HG03442 (cell line): ENCODE measurements at regions not wholly inside any gene's neighbourhood (a gene's known extent, or its start where the extent isn't known, plus 50 kb on each side); places are given as distances from the start of the nearest gene placed in this dataset.

Experiments used
- ATAC-seq: cut with Tn5 transposase; IDR thresholded peaks from one replicate; pipeline ENCODE4 v1.9.1; 2021; ENCODE audit warnings: mild to moderate bottlenecking, moderate library complexity; ENCODE audit not compliant: unreplicated experiment

GRCh38 chr14:51468523-51468922, 183.2 kb upstream of the FRMD6 start:
- no peak for ATAC-seq

DNA sequence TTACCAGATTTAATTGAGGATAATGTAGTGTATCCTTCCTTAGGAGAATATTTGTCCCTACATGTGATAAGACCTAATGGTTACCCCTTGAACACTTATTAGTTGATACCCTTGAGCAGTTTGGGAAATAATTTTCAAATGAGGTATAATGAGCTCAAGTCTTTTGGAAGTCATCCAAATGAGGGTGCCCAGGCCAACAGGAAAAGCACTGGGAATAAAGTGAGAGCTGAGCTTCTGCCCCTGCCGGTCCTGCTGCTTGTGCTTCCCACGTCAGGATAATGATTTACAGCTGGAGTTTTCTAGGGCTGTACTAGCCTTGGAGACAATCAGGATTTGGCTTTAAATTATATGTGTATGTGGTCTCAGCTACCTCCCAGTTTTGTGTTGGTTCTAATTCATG, 178.8 kb upstream of the FRMD6 start:
- no peak for ATAC-seq

- ATAC-seq = no peak
Measured at GRCh38 chr14:51473351-51473750, 178.4 kb upstream of the FRMD6 start.

GRCh38 chr14:51473808-51474565, 177.7 kb upstream of the FRMD6 start:
- ATAC-seq = no peak

DNA sequence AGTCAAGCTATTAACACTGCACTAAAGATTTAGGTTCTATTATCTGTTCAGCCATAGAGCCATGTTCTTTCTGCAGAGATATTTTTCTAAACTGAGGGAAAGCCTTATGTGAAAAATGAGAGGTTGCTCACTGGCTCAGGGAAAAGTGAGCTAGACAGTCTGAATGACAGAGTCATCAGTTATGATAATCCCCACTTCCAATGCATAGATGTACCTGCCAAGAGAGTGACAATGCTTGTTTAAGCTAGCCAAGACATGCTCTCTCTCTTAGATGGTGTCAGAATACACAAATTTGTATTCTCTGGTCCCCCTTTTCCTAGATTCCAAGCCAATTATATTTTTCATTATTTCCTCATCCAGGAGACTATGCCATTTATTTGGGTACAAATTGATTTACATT, 176.9 kb upstream of the FRMD6 start:
- no peak for ATAC-seq

DNA sequence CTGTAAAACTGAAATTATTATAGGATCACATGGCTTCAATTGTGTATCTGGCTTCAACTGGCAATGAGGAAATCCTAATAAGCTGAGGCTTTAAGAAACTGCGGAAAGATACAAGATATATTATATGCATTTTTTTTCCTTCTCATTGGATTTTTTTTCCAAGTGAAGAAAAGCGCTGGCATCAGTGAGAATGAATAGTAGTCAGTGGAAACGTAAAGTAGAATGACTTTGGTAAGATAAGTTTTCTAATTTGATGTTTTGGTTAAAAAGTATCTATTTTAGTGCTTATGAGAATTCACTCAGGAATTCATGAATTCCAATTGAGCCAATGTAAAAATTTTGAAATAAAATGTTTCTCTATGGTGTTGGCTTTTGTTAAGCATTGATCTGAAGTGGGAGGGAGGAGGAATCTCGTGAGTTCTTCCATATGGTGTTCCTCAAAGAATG, 173.5 kb upstream of the FRMD6 start:
- ATAC-seq = no peak

GRCh38 chr14:51479584-51480325, 172.0 kb upstream of the FRMD6 start:
- no peak for ATAC-seq

- ATAC-seq = no peak
Measured at GRCh38 chr14:51481643-51482042, 170.1 kb upstream of the FRMD6 start.

GRCh38 chr14:51482102-51482501, 169.6 kb upstream of the FRMD6 start:
- no peak for ATAC-seq

DNA sequence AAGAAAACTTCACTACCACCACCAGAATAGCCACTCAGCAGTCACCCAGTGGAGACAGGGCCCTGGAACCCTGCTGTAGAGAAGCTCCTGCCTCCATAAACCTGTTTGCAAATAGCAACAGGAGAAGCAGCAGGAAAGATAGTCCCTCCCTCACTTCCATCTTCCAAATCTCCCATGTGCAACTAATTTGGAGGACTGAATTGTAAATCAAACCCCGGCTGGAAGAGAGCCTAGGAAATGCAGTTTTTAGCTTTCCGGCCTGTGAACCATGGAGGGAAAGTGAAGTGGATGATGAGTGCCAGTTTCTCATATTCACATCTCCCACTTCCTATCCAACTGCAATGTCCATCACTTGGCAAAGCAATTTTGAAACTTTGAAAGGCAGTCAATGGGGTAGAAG, 167.2 kb upstream of the FRMD6 start:
- ATAC-seq = no peak

DNA sequence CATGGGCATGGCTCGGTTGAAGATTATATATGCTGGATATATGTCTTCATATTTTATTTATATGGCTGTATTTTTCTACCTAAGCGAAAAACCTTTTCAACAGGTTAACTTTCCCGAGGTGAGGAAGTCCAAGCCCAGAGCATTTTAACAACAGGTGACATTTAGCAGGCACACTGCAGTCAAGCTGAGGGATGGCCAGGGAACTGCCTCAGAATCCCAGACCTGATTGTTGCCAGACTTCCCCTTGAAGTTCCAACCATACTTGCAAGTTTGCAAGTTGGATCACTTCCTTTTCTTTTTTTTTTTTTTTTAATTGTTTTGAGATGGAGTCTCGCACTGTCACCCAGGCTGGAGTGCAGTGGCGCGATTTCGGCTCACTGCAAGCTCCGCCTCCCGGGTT, 166.0 kb upstream of the FRMD6 start:
- no peak for ATAC-seq

GRCh38 chr14:51487848-51488247, 163.9 kb upstream of the FRMD6 start:
- no peak for ATAC-seq

- no peak for ATAC-seq
Measured at GRCh38 chr14:51488569-51489220, 163.0 kb upstream of the FRMD6 start.

GRCh38 chr14:51490205-51490604, 161.5 kb upstream of the FRMD6 start:
- ATAC-seq = no peak

- ATAC-seq = no peak
Measured at GRCh38 chr14:51491036-51491545, 160.6 kb upstream of the FRMD6 start.

DNA sequence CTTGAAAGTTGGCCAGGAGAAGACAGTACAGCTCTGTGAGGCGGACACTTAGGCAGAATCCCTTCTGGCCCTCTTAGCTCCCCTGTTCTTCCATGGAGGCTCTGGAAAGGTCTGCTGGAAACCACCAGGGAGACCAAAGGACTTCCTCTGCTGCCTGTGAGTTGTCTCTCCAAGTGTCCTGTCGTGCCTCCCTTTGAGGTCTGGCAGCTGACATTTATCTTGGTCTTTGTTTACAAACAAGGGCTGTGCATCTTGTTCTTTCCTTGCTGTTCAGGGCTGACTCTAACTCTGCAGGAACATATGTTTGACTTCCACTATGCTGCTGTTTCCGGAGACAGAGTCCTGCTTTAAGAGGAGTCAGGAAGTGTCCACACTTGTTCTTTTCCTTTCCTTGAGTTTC, 159.9 kb upstream of the FRMD6 start:
- no peak for ATAC-seq

- ATAC-seq = no peak
Measured at GRCh38 chr14:51495319-51495718, 156.4 kb upstream of the FRMD6 start.

DNA sequence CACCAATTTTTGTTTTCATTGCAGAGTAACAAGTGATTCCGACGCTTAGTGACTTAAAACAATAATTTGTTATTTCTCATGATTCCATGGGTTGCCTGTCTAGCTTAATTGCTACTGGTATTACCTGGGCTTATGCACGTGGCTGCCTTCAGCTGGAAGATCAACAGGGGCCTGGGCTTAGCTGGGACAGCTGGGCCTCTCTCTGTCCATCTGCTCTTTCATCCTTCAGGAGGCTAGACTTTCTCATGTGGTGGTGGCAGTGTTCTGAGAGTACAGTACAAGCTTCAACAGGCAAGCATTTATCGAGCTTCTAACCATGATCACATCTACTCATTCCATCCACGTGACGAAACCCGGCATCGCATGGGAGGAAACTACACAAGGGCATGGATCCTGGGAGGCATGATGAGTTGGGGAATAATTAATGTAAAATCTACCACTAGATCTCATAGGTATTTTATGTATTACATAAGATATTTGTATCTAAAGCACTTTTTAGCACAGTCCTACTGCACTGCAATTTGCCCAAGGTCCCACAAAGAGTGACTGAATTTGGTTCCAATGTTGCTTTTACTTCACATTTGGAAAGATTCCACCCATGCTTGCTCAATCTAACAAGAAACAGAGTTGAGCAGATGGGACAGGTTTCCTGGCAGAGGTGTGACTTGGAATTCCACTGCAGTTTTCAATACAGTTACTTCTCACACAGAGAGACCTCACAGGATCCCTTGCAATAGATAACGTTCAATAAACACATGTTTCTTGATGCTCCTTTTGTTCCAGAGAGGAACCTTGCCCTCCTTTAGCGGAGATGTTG, 153.1 kb upstream of the FRMD6 start:
- ATAC-seq = no peak

- no peak for ATAC-seq
Measured at GRCh38 chr14:51500776-51501175, 150.9 kb upstream of the FRMD6 start.

- no peak for ATAC-seq
Measured at GRCh38 chr14:51501746-51502145, 150.0 kb upstream of the FRMD6 start.

DNA sequence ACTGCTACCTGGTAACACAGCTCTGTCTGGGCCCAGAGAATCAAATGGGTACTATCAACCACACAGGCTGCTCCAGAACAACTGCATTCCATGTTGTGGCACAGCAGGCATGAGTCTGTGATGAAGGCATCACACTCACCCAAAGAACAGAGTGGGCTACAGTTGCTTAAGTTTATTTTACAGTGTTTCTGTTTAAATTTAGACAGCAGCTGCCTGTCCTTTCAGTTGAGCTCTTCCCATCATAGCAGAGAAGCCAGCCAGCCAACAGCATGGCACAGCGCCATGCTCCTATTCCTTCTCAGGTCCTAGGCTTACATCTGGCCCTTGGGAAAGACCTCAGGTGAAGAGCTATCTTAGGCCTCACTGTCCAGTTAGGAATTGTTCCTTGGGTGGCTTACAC, 147.0 kb upstream of the FRMD6 start:
- ATAC-seq = no peak
